GM19025 (cell line): ENCODE measurements at regions not wholly inside any gene's neighbourhood (a gene's known extent, or its start where the extent isn't known, plus 50 kb on each side); places are given as distances from the start of the nearest gene placed in this dataset.

Experiments
- ATAC-seq: cut with Tn5 transposase; IDR thresholded peaks from one replicate; pipeline ENCODE4 v1.9.1; 2021; ENCODE audit warnings: mild to moderate bottlenecking, low read depth, moderate library complexity; ENCODE audit not compliant: unreplicated experiment

GRCh38 chr4:127196655-127197352, 436.0 kb upstream of the INTU start:
- no peak for ATAC-seq

GRCh38 chr4:127203562-127204200, 429.1 kb upstream of the INTU start:
- ATAC-seq: no peak

GRCh38 chr4:127204322-127204721, 428.4 kb upstream of the INTU start:
- no peak for ATAC-seq

- no peak for ATAC-seq
These were observed 423.1 kb upstream of the INTU start for GRCh38 chr4:127209580-127210095.

GRCh38 chr4:127210893-127211649, 421.7 kb upstream of the INTU start:
- ATAC-seq: no peak

GRCh38 chr4:127211650-127212560, 420.9 kb upstream of the INTU start:
- ATAC-seq: no peak

GRCh38 chr4:127212701-127213100, 420.1 kb upstream of the INTU start:
- no peak for ATAC-seq

GRCh38 chr4:127214016-127214415, 418.7 kb upstream of the INTU start:
- ATAC-seq: no peak

GRCh38 chr4:127214931-127215330, 417.8 kb upstream of the INTU start:
- no peak for ATAC-seq

- no peak for ATAC-seq
These were observed 415.0 kb upstream of the INTU start for GRCh38 chr4:127217586-127218229.

GRCh38 chr4:127219232-127219631, 413.5 kb upstream of the INTU start:
- no peak for ATAC-seq

GRCh38 chr4:127224556-127224955, 408.2 kb upstream of the INTU start:
- no peak for ATAC-seq

GRCh38 chr4:127229855-127230608, 402.7 kb upstream of the INTU start:
- ATAC-seq: no peak

- ATAC-seq: no peak
These were observed 395.9 kb upstream of the INTU start for GRCh38 chr4:127236889-127237288.

GRCh38 chr4:127237581-127237980, 395.2 kb upstream of the INTU start:
- no peak for ATAC-seq

GRCh38 chr4:127238956-127239475, 393.7 kb upstream of the INTU start:
- no peak for ATAC-seq

- no peak for ATAC-seq
These were observed 392.6 kb upstream of the INTU start for GRCh38 chr4:127239902-127240763.

GRCh38 chr4:127240764-127241105, 392.0 kb upstream of the INTU start:
- ATAC-seq: no peak
